GM12865 (cell line): ENCODE measurements at regions not wholly inside any gene's neighbourhood (a gene's known extent, or its start where the extent isn't known, plus 50 kb on each side); places are given as distances from the start of the nearest gene placed in this dataset.

ENCODE experiments used
- DNase-seq: peaks from one replicate; pipeline ENCODE4 v3.0.0; 2010; ENCODE audit warnings: low read depth
- H3K4me3 ChIP-seq: 2 replicates; pipeline ENCODE4 v1.5.1; 2011; ENCODE audit warnings: mild to moderate bottlenecking, low read depth, low read length, control low read depth
- TF ChIP-seq, protein P1 (sequence below): IDR thresholded peaks from 2 replicates; pipeline ENCODE4 v1.5.1; 2011; ENCODE audit warnings: low read length, control low read depth, low read depth, inconsistent platforms; ENCODE audit not compliant: insufficient read depth; ENCODE audit errors: missing control alignments

GRCh38 chr15:35649575-35649974 lies 103.6 kb upstream of the DPH6 start:
- no peak overlapping the region for H3K4me3 ChIP-seq
- DNase-seq, result no peak
- TF ChIP-seq, protein P1, sequence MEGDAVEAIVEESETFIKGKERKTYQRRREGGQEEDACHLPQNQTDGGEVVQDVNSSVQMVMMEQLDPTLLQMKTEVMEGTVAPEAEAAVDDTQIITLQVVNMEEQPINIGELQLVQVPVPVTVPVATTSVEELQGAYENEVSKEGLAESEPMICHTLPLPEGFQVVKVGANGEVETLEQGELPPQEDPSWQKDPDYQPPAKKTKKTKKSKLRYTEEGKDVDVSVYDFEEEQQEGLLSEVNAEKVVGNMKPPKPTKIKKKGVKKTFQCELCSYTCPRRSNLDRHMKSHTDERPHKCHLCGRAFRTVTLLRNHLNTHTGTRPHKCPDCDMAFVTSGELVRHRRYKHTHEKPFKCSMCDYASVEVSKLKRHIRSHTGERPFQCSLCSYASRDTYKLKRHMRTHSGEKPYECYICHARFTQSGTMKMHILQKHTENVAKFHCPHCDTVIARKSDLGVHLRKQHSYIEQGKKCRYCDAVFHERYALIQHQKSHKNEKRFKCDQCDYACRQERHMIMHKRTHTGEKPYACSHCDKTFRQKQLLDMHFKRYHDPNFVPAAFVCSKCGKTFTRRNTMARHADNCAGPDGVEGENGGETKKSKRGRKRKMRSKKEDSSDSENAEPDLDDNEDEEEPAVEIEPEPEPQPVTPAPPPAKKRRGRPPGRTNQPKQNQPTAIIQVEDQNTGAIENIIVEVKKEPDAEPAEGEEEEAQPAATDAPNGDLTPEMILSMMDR, result no peak

GRCh38 chr15:35654332-35654731 lies 108.4 kb upstream of the DPH6 start:
- H3K4me3 ChIP-seq, result no peak overlapping the region
- TF ChIP-seq, protein P1, result no peak
- DNase-seq, result no peak

DNA sequence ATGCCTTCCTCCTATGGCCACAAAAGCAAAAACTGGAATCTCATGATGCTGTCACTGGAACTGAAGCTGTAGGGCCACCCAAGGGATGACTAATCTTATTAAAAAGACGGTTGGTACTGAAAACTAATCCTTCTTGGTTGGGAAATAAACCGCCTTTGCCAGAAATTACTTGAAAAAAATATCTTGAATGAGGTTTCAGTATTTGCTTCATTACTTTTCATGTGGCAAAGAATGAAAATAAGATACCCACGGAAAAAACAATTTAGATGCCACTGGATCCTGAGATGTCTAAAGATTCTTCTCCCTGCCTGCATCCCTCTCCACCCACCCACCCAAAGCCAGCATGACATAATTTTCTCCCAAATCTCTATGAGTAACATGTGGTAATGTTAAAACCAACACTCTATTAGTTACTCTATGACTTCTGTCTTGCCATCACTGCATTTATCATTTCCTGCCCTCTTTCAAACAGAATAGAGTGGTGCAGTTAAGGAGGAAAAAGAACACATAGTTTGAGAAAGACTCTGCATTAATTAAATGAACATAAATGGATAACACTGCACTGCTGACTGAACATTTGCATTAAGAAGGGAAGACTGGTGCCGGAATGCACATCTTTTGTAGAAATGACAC lies 111.8 kb upstream of the DPH6 start:
- no peak overlapping the region for H3K4me3 ChIP-seq
- TF ChIP-seq, protein P1, result no peak
- DNase-seq, result no peak

GRCh38 chr15:35663956-35664355 lies 118.0 kb upstream of the DPH6 start:
- H3K4me3 ChIP-seq, result no peak overlapping the region
- DNase-seq, result no peak
- TF ChIP-seq, protein P1, result no peak

DNA sequence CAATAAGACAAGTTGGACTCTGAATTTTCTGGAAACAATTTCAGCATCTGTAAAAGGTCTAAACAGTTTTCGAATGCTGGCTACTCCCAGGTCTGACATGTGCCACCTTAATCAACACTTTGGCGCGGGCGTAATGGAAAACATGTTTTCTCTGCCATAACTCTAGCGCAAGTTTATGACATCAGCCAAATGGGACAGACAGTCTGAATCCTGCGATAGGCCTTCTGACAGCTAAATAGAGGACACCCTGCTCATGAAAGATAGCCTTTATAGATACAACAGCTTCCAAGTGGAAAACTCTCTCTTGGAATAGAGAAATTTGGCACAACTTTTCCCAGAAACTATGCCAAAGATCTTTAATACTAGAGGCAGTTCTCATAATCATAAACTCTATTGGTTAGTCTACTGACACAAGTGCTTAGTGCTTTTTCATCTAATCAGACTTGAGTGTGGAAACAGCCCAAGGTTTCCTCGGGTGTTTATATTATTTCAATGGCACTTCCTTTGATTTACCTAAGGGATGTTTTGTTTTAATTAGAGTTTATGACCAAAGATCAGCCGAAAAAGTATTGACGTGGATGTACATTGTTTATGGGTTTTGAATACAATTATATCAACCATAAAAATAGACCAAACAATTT lies 120.1 kb upstream of the DPH6 start:
- TF ChIP-seq, protein P1, result no peak
- DNase-seq, result no peak
- no peak overlapping the region for H3K4me3 ChIP-seq

DNA sequence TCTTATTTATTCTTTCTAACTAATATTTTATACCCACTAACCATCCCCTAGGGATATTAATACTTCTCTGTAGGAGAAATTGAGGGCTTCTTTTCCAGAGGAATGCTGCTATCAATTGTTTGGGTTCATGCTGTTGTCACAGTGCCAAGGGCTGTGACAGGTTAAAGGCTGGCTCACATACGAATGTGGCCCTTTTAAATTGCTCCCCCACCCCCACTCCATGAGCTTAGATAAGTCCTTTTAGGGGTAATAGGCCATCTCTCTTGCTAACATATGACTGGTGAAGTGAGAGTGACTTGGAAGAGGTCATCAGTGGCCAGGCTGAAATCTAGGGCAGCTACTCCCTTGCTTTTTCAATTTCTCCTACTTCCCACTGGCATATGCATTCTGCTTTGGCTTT lies 121.9 kb upstream of the DPH6 start:
- no peak overlapping the region for H3K4me3 ChIP-seq
- TF ChIP-seq, protein P1, result no peak
- DNase-seq, result no peak

DNA sequence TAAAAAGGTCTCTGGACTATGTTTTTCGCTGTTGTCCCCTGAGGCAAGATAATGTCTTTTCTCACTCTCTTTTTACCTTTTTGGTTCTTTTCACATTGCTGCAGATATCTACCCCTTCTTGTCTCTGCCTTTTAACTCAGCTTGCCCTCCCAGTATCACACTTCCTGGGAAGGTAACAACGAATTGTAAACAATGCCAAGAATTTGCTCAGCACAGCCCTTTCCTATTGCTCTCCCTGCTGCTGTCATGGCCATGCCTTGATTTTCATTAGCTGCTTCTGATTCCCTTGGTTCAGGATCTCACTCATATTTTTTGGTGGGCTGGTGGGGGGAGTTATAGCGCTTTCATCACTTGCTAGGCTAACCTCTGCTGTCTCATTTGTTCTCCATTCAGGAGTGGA lies 123.1 kb upstream of the DPH6 start:
- TF ChIP-seq, protein P1, result no peak
- DNase-seq, result no peak

More for the DNA sequence above, 123.1 kb upstream of the DPH6 start:
- no peak overlapping the region for H3K4me3 ChIP-seq
